HG03135 (cell line): ENCODE measurements at regions not wholly inside any gene's neighbourhood (a gene's known extent, or its start where the extent isn't known, plus 50 kb on each side); places are given as distances from the start of the nearest gene placed in this dataset.
"Not testable (repeated sequence)": the region's sequence is repeated elsewhere in the genome, so short reads cannot be mapped to it uniquely, and the experiment has no call there.

Experiments
- ATAC-seq: cut with Tn5 transposase; IDR thresholded peaks from one replicate; pipeline ENCODE4 v1.9.1; 2021; ENCODE audit warnings: mild to moderate bottlenecking, moderate library complexity; ENCODE audit not compliant: unreplicated experiment

DNA sequence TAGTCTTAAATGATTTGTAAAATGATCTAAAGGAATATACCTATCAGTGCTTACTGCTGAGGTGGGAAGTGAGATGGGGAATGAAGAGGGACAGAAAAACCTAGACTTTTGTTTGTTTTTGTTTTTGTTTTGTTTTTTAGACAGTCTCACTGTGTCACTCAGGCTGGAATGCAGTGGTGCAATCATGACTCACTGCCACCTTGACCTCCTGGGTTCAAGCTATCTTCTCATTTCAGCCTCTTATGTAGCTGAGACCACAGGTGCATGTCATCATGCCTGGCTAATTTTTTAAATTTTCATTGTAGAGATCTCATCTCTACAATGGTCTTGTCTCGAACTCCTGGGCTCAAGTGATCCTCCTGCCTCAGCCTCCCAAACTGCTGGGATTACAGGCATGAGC, 116.4 kb upstream of the SEM1 start:
- ATAC-seq: no peak

DNA sequence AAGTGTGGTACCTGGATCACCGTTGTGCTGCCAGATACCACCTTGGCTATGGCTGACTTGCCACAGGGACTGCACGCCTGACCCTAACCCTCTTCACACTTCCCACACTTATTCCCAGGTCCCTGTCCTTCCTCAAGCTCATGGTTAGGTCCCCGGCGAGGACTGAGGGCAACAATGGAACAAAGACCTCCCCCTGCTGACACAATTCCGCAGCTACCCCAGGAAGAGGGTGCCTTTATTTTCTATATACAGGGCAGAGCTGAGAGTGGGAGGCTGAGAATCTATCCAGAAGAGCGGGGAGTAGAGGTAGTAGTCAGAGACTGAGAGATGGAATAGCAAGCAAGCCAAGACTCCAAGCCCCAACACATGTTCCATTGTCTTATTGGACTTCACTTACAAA, 118.1 kb upstream of the SEM1 start:
- no peak for ATAC-seq

DNA sequence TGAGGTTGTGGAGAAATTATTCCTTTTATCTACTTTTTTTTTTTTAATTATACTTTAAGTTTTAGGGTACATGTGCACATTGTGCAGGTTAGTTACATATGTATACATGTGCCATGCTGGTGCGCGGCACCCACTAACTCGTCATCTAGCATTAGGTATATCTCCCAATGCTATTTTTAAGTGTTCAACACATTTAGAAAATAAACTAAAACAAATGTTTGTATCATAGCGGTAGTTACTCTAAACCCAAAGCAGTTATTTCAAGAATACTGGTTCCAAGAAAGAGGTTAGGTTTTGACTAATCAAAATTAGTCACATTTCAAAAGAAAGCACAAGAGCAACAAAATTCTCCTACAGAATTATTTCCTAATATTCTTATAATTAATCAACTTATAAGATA, 119.5 kb upstream of the SEM1 start:
- not testable (repeated sequence) for ATAC-seq

DNA sequence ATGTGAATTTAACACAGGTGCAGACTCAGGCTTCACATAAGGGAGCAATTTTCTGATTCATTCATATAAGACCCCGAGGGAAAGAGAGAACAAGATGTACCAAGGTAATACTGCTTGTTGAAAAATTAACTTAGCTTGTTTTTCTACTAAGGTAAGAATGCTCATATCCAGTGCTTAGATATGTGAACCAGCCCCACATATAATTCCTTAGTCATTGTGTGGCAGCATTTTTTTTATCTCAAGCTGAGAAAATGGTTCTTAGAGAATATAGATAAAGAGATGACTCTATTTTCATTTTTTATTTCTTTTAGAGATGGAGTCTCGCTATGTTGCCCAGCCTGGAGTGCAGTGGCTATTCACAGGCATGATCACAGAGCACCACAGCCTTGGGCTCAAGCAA, 121.8 kb upstream of the SEM1 start:
- no peak for ATAC-seq

DNA sequence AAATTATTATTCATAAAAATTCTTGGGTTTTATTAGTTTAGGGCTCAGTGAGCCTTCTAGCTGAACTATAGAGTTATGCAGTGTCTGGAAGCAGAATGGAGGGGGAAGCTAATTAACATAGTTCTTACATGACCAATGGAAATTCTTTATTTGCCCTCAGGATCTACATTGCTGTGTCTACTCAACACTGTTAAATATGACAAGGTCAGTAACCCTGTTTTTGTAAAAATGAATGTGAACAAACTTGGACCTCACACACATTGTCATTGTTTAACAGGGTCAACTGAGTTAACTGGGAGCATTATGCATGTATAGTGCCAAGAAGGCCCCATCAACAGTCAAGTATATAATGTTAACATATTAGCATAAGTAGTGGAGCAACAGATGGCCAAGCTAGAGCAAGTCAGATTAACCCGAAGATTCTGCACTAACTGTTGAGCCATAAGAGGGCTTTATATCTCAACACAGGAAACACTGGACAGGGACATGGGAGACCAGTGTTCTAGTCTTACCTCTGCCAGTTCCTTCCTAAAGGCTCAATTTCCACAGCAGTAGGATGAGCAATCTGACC, 122.5 kb upstream of the SEM1 start:
- no peak for ATAC-seq

DNA sequence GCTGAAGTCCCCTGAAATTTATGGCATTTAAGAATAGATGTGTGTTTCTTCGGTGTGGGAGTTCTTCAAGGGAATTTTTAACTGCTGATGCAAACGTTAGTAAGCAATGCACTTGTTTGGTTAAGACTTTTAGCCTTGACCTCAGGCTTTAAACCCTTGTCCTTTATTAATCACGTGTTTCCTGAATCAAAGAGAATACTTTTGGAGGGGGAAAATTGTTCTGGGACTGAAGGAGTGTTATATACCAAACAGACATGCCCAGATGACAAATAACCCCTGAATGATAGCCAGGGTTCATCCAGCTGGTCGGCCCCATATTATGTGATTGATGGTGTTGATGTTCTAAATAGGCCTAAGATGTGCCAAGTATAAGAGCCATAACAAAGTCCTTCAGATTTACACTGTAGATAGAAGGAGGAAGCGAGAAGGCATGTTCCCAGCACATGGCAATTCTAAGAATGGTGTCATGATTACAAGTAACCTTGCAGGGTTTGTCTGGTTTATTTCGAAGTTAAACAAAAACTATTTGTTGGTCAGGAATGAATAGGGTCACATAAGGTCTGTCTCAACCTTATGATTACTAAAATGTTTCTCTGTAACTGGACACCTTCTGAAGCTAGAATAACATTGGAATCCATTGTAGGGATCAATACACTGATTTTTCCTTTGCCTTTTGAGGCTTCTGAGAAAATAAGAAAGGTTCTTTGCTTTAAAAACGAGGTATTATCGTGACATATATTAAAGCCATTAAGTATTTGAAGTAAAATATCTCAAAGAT, 124.2 kb upstream of the SEM1 start:
- ATAC-seq: no peak

DNA sequence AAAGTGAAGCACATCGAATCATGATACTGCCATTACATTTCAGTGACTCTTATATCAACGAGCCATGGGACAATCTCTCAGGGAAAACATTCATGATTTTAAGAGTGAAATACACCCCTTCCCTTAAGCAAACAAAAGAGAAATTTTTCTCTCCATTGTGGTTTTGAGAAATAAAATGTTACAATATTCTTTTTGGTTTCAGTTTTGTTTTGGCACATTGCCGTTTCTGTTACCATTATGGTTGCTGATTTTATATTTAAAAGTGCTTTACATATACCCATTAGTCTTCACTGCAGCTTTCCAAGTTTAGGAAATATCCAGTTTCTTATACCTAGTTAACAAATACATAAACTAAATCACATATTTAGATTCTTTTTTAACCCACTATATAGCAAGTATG, 126.8 kb upstream of the SEM1 start:
- no peak for ATAC-seq

DNA sequence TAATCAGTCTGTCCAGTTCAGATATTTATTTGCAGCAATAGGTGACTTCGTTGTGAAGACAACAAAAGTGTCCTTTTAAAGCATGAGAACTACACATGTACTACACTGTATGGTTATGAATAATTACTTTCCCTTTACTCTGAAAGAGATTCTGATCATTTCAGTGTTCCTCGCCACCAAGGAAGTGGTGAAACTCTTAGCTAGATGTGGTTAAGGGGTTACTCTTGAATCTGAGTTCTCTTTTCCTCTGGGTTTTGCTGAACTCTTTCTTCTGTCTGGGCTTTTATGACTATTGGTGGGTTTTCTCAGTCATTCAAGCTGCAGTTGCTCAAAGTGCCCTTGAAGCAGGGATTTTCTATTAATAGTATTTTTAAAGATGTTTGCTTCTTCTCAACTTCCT, 127.9 kb upstream of the SEM1 start:
- ATAC-seq: peak; percentile 100

DNA sequence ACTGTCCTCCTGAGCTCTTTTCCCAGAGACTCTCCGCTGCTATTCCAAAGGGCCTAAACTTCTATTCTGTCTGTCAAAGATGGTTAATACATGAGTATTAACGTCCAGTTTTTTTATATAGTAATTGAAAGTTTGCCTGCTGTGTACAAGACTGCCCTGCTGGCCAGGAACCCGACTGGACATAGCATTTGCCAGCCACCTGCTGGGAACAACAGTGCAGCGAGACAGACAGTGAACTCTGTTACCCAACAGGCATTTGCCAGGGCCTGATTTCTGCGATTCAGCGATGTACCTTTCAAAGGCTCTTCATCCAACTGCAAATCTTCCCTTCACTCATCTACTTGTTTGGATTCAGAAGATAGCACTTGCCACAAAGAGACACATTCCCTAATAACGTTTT, 128.8 kb upstream of the SEM1 start:
- no peak for ATAC-seq

DNA sequence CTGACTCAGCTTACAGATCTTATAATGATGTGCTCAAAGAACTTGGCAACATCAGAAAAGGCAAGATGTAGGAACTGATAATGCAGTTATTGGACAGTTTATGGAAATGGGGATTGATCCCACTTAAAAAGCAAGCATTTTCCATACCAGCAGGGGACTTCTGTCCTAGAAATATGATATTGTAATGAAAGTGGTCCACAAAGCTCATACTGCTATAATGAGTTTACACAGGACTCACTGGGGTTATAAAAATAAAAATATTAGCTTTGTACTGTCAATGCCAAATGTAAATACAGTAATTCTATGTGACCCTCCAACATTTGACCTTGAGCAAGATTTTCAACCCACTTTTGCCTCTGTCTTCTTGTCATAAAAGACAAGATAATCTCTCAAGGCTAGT, 145.5 kb upstream of the SEM1 start:
- no peak for ATAC-seq

DNA sequence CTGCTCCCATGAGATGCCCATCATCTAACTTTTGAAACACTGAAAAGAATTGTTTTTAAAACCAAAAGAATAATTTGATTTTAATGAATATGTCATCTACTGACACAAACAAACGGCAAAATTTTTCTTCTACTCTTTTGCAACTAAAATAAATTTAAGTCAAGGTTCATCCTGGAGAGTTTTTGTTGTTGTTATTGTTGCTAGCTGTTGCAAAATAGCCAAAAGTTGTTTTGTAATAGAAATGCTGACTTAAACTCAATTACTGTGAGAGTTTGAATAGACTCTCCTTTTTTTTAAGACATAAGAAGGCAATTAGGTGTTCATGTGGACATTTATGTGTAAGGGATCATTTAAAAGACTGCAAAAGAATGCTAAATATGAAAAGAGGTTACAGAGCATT, 146.0 kb upstream of the SEM1 start:
- ATAC-seq: no peak

DNA sequence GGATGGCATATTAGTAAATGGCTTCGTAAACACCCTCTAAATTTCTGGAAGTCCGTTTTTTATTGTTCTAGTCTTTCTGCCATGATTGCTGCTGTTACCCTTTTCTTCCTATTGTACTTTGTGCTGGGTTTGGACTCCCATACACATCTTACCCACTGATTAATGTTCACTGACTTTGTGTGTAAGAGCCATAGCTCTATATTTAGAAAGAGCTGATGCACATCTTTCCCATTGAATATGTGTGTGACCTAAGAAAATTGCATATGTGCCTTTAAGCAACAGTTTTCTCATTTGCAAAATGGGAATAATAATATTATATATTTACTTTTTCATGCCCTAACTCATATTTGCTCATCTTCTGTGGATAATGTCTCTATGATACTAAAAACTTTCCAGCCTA, 135.8 kb upstream of the DLX6 start:
- ATAC-seq: no peak

DNA sequence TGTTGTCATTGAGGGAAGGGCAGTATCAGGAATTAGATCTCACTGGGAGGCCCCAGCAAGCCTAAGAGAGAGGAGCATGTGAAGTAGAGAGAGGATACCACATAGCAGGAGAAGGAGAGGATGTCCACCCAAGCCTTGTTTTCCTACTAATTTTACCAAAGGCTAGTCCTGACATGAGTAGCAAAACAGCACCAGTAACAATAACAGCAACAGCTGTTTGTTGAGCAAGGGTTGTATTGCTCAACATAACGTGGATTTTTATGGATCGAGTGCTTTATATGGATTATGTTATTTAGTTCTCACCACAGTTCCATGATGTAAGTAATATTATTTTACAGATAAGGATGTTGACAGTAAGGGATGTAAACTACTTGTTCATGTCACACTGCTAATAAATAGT, 135.2 kb upstream of the DLX6 start:
- ATAC-seq: no peak

DNA sequence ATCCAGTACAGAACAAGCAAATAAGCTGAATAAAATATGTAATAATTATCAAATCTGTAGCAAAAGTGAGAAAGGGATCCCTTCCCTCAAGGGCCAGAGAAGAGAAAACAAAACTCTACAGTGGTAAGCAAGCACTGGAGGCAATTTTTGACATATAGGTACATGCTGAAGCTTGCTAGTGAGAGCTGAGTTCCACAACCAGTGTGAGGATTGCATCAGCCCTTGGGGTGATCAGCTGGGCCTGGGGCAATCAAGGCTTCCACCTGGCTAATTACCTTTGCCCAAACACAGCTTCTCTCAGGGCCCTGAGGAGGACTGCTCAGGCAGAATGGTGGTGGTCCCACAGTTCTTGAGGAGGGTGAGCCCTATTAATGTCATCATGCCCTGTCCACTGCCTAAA, 134.4 kb upstream of the DLX6 start:
- ATAC-seq: no peak

DNA sequence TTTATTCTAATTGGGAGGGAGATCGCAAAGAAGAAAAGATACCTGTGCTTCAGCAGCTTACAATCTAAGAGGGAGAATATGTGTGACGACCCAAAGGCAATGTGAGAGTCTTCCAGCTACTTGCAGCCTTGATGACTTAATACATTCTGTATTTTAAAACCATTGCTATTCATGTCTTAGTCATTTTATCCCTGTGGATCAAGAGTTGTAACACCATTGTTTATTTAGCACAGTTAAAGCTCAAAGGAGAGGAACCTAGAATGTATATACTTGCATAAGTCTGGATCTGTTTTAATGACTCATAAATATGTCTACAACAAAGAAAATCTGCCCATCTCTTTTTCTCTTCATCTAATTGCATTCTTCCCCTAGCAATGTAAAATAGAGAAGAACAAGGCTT, 117.9 kb upstream of the DLX6 start:
- ATAC-seq: no peak

DNA sequence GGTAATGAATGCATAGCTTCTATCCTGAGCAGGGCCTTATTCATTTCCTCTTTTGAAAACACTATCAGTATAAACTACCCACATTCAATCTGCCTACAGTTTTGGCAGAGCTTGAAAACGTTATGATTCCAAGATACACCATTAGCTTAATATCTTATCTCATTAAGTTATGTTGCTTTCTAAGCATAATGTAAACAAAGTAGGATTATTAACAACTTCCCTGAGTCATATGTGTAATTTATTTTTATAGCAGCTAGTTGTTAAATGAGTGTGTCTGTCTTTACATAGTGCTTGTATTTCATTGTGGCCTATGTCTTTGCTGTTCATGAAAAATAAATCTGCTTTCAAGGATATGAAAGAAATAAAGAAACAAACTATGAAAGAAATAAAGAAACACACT, 106.2 kb upstream of the DLX6 start:
- ATAC-seq: no peak

DNA sequence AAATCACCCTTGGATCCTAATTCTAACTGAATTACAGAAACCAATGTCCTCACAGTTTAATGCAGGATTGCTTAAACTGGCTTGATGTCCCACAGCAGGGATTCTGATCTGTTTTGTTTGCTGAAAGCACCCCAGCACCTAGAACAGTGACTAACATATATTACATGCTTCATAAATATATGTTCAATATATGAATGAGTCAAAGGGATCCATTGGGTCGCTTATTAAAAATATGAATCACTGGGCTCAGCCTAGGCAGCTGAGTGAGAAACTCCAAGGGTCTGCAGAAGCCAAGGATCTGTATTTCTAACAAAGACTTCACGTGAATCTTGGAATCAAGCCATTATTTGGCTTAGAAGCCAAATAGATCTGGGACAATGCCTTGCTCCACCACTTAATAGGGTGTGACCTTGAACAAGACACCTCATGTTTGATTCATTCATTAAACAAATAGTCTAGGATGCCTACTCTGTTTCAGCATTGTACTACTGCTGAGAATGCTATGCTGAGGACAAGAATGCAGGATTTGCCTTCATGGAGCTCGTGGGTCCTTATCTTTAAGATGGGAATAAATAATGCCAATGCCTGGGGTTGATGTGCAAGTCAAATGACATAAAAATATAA, 103.4 kb upstream of the DLX6 start:
- no peak for ATAC-seq

DNA sequence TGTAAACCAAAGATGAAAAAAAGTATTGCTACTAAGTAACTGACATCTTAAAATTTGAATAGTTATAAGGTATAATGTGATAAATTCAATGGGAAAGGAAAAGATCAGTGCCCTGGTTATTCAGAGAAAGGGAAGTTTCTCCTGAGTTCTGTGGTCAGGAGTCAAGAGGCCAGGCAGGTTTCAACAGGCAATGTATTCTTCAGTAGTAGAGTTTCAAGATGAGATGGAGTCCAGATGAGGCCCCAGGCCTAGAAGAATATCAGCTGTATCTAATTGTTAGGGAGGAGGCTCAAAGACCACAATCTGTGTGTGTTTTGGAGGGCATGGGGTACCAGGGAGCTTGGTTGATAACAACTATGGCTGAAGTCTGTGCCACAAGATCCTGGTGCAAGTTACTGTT, 101.4 kb upstream of the DLX6 start:
- no peak for ATAC-seq

DNA sequence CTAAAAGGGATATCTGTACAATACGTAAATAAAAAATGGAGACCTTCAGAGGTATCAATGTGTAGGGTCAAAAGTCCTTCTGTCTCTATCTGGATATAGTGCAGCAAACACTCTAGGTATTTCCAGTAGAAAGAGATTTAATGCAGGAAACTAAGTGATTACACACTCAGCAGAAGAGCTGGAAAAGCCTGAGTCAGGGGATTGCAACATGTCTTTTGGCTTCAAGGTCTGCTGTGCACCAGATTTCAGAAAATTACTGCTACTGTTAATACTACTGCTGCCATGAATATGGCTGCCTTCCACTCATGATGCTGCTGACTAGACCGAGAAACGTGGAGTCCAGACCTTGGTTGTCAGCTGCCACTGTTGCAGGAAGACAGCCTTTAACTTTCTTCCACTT, 94.9 kb upstream of the DLX6 start:
- ATAC-seq: no peak

DNA sequence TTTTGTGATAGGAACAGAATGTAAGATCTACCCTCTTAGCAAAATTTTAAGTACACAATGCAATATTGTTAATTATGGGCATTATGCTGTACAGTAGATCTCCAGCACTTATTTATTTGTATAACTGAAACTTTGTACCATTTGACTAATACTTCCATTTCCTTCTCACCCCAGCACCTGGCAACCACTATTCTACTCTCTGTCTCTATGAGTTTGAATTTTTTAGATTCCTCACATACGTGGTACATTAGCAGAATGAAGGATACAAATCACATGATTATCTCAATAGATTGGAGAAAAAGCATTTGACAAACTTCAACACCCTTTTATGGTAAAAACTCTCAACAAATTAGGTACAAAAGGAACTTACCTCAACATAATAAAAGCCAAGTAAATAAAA, 90.3 kb upstream of the DLX6 start:
- no peak for ATAC-seq

DNA sequence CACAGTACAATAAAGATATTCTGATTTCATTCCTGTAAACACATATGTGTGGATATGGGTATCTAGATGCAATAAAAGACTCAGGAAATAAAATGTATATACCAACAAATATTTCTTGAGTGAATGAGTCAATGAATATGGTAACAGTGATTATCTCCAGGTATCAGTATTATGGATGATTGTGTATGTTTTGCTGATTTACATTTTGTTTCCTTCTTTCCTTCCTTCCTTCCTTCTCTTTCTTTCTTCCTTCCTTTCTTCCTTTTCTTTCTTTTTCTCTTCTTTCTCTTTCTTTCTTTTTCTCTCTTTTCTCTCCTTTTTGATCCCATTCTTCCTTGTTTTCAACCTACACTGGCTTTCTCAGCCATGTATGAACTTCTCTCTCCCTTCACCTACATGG, 85.3 kb upstream of the DLX6 start:
- ATAC-seq: no peak

DNA sequence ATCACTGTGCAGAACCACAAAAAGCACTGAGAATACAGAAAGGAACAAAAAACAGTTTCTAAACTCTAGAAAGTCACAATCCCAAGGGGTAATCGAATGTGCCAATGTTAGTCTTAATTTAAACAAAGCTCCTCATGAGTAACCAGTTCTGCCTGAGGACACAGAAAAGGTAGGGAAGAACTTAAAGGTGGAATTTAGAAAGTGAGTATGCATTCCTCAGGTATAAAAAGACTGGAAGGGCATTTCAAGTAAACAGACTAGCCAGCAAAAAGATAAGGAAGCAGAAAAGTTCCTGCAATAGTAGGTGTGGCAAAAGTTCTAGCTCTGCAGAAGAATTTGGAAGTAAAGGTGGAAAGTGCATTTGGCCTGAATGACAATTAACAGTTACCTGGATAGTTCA, 84.6 kb upstream of the DLX6 start:
- ATAC-seq: no peak

DNA sequence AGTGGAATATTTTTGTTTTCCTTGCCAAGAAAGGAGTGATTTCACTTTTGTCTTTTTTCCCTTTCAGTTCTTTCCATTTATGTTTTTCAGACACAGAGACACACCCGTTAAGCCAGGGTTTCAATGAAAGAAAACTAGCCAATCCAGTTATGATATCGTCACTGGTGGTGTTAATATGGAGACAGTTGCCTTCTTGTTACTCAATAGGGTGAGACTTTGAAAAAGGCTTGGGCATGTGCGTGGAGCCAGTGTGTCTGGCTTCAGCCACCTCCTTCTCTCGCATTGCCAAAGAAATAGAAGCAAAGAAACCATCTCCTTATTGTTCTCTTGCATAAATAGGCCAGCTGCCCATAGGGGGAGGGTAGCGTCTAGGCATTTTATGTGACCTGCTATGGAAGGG, 84.1 kb upstream of the DLX6 start:
- no peak for ATAC-seq
